T follicular helper cell (primary cell): ENCODE measurements at regions not wholly inside any gene's neighbourhood (a gene's known extent, or its start where the extent isn't known, plus 50 kb on each side); places are given as distances from the start of the nearest gene placed in this dataset.

Source experiments
- DNase-seq: peaks from one replicate; pipeline ENCODE4 v3.0.0-alpha.2; 2020; ENCODE audit warnings: low read depth

GRCh38 chr15:87239582-87240230 lies 1016.8 kb downstream of the NTRK3 start:
- DNase-seq, result no peak

DNA sequence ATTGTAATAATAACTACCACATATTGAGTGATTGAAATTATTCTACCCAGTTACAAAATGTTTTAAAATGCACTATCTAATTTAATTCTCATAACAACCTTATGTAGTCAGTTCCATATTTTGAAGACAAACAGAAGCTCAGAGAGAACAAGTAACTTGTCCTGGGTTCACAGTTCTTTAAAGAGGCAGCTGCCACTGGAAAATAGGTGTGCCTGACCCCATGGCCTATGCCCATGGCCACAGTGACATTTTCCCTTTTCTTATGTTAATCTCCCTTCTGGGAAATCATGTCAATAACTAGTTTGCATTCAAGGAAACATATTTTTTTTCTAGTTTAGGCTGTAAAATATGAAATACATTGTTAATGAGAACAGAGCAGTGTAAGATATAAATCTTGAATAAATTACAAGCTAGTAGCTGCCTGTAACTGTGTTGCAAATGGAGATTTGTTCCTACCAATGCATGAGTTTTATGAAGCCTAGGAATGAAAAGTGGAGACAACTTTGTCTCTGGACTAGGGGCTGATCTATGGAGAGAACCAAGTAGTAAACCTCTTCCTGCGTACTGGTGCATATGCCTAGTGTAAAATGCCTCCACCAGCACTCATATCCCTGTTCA lies 1018.0 kb downstream of the NTRK3 start:
- DNase-seq, result no peak

DNA sequence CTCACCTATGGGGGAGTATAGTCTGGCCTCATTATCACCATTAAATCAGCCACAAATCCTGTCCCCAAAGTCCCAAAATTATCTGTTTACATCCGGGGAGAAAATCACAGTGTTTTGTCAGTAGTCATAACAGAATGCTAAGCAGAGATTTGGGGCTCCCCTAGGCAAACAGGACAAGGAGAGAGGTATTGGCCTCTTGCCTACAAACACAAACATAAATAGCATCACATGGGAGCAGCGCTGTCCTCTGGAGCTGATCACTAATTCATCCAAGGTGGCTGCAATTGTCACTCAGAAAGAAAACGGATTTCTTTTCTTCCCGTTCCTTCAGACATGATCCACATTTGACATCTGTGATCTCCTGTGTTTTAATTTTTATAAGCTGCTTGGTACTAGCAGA lies 1028.1 kb downstream of the NTRK3 start:
- DNase-seq, result no peak

DNA sequence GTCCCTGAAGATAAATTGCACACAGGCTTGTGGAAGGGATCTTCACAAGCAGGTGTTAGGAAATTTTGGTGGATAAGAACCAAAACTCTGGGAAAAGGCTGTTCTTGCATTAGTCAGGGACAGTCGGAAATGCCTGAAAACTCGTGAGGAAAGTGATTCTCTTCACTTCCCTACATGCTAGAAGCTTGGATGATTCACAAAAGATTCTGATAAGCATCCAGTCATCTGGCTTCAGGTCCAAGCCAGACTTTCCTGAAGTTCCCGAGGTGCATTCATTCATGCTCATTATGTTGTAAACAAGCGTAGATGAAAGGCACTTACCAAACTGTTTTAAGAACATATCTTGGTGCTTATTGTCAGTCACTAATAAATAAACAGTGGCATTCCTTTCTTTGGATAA lies 1028.7 kb downstream of the NTRK3 start:
- no peak for DNase-seq

GRCh38 chr15:87225436-87225835 lies 1031.1 kb downstream of the NTRK3 start:
- no peak for DNase-seq

DNA sequence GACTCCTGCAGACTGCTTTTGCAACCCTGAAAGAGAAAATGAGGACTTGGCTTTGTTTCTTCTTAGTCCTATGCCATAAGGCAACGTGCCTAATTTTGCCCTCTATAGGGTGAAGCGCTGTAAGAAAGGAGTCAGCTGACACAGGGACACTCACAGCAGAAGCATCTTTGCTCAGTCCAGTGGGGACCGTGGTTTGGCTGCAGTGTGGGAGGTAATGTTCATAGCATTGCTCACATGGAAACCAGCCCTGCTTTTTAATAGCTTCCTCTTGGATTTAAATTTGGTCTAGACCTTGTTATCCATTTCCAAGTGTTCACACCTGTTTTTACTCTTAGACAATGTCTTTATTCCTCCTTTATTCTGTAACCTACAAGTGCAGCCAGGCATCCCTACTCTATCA lies 1032.1 kb downstream of the NTRK3 start:
- DNase-seq, result no peak

DNA sequence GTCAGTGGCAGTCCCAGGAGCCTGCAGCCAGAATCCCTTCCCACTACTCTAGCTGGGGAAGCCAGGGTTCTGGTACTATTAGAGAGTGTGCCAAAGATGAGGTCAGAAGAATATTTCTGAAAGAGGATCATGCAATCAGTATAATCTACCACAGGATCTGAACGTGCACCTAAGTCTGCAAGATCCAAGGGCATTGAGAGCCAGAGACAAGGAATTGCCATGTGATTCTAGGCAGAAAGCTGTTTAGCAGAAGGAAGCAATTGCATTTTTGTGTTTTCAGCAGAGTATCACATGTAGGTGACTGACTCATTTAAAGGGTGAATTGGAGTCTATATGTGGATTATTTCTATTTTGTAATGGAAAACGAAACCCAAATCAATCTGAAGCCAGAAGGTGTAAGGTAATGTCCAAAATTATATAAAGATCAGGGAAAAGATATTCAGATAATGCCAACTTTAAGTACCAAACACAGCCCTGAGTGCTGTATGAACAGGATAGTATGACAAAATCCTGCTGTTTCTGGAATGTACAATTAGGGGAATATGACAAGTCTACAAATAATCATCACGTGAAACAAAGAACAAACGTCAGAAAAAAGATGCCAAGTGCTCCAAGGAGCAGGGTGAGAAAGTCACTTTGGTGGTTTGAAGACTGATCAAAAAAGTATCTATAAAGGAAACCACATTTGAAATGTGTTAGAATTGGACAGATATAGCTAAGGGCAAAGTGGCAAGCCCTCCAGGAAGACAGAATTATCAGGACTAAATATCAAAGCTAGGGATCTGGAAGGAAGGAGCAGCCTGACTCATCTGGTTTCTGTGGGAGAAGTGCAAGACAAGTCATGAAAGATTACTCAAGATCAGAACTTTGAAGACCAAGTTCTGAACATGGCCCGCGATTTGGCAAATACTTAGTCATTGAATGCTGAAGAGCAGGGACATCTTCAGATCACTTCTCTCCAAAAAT lies 1036.6 kb downstream of the NTRK3 start:
- no peak for DNase-seq

DNA sequence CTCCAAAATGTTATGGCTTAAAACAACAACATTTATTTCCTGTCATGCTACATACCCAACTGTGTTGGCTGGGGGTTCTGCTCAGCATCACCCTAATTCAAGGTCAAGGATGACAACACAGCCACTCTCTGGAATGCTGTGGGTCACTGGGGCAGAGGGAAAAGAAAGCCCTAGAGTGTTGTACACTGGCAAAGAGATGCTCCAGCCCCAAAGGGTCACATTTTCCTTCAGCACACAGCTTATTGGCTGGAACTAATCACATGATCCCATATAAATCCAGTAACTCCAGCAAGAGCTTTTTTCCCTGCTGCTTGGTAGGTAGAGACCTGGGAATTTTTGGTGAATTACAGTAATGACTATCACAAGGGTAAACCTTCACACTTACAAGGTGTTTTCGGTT lies 1041.4 kb downstream of the NTRK3 start:
- no peak for DNase-seq

GRCh38 chr15:87213626-87214025 lies 1042.9 kb downstream of the NTRK3 start:
- DNase-seq, result no peak

GRCh38 chr15:87212041-87212440 lies 1044.5 kb downstream of the NTRK3 start:
- DNase-seq, result no peak

DNA sequence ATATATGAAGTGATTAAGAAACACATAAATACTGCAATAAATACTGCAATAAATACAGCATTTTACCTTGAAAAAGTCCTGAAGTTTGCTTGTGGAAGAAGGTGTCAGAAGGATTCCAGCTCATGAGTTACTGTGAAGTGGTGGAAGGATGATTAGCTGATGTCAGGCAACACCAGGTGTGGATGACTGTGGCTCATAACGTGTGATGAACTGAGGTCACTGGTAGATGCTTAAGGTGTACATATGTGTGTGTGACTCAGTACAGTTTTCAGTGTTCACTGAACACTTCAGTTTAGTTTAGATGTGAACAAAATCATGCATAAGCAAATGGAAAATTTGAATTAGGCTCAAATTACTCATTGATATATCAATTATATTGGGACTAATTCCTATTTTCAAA lies 1045.0 kb downstream of the NTRK3 start:
- DNase-seq, result no peak

DNA sequence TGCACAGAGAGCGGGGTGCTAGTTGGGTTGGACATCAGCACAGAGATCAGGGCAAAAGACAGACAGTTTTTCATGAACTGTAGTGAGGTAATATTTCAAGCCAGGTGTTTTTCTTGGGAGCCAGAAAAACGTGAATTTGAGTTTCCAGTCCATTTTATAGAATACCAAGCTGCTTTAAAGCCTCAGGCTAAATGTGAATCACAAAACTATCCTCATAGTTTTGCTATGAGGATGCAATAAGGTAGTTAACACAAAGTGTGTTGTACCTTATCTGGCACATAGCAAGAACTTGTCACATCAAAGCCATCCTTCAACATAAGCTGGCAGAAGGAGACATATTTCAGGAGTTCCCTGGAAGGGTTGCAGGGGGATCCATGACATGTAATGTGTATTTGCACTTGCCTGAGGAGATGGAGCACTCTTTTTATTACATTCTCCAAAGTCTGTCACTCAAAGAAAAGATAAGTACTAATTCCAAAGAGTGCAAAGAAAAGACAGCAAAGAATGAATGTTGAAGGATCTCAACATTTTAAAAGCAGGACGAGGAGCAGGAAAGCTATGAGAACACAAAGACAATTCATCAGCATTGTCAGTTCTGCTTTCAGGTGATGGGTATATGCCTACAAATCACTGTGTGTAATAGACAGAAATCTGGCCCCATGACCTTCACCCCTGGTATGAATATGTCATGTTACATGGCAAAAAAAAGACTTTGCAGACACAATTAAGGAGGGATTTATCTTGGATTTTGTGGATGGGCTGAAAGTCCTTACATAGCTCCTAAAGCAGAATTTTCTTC lies 1046.4 kb downstream of the NTRK3 start:
- DNase-seq, result no peak

- no peak for DNase-seq
Measured at GRCh38 chr15:87207990-87208580, 1048.5 kb downstream of the NTRK3 start.

GRCh38 chr15:87207251-87207650 lies 1049.3 kb downstream of the NTRK3 start:
- DNase-seq, result no peak

DNA sequence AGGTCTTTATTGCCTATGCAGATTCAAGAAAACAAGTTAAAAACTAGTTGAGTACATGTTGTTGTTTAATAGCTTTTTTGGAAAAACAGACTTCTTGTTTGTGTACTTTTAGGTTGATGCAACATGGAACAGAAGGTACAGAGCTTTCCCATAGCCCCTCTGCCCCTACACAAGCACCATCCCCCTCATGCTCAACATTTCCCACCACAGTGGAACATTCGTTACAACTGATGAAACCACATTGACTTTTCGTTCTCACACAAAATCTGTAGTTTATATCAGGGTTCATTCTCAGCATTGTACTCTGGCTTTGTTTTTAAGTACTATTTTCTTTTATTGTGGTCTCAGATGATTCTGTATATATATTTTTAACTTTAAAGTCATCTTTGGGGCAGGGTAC lies 1054.6 kb downstream of the NTRK3 start:
- no peak for DNase-seq

GRCh38 chr15:87200149-87200548 lies 1056.4 kb downstream of the NTRK3 start:
- DNase-seq, result no peak

DNA sequence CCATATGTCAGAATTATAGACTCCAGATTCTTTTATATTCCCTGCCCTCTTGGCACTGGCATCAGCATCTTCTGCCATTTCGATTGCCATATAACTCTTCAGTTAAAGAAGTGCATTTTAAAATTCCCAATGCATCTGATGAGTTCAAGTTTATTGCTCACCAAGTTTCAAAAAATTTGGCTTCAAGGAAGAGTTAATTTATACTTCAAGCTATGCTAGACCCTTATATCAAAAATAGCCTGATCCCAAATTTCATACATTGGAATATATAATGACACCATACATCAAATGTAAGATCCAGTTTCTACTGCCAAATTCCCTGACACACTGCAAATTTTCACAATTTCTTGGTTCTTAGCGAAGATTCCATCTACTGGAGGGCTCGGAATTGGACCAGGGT lies 1058.6 kb downstream of the NTRK3 start:
- no peak for DNase-seq

DNA sequence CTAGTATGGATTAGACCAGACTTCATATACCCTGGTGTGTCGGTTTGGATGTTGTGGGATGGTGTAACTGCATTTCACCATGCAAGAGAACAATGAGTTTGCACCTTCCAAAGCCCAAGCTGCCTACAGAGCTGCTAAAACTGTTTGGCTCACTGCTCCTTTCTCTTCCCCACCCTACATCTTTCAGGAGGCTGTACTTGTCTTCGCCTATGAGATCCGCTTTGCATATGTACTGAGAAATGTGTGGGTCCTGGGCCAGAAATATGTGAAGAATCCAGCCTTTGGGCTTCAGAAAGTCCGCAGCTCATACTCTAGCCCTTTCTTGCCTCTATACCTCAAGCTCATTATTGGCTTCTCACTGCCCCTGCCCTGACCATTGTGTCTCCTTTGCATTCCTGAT lies 1060.0 kb downstream of the NTRK3 start:
- DNase-seq, result no peak

DNA sequence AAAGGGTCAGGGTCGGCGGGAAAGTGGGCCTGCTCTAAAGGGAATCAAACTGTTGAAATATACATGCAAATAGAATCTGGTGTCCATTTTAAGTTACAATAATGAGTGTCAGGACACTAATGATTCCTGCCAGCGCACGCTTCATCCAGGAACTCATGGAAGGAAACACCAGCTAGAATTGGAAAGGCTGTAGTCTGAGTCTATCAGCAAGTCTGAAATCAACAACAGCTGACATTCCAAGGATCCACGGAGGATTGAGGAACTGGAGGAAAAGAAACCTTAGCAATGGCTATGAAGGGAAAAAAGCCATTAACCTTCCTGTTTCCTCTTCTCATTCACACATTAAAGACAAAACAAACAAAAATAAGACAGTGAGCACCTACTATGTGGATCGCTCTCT lies 1063.1 kb downstream of the NTRK3 start:
- no peak for DNase-seq

DNA sequence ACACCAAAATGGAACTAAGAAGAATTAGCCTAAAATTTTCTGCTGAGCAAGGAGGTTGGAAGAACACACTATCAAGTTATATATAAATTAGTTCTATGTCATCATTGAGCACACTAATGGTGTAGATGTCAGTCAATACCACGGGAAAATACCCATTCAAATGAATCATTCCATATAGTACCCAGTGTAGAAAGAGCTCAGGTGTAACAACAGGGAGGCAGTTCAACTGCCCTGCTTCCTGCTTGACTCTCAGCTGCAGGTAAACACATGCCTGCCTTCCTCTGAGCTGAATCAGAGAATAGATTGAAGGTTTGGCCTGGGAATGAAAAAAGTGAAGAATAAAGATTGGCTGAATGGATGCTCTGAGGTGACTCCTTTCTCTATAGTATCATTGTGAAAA lies 1088.0 kb downstream of the AGBL1 start:
- DNase-seq, result no peak

DNA sequence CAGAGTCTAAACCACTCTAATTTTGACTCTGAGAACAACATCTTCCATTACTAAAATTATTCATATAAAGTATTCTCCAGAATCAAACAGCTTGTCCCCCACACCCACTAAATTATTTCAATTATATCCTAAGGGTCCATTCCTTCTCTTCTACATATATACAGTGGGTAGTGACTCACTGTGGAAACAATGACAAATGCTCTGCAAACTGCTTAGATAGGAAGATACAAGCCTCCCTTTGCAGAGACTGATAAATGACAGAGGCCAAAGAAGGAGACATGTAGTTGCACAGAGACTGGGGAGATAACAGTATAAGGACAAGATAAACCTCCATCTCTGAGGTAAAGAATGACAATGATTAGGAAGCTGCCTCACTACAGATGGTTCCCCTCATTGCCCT lies 1087.4 kb downstream of the AGBL1 start:
- no peak for DNase-seq

GRCh38 chr15:87155771-87156170 lies 1076.1 kb downstream of the AGBL1 start:
- no peak for DNase-seq
